A549 (cell line): ENCODE measurements at regions not wholly inside any gene's neighbourhood (a gene's known extent, or its start where the extent isn't known, plus 50 kb on each side); places are given as distances from the start of the nearest gene placed in this dataset.

Source experiments
- CBX2 ChIP-seq: fragments of 200-600 bp; sonication (generic); IDR thresholded peaks from 2 replicates; pipeline ENCODE4 v1.6.1; 2016; ENCODE audit warnings: low read depth, mild to moderate bottlenecking, borderline replicate concordance
- GATA3 ChIP-seq: IDR thresholded peaks from 2 replicates; pipeline ENCODE4 v1.6.1; 2012; ENCODE audit warnings: borderline replicate concordance
- KDM5A ChIP-seq: fragments of 200-600 bp; sonication (generic); IDR thresholded peaks from 2 replicates; pipeline ENCODE4 v1.6.1; 2016; ENCODE audit warnings: antibody characterized with exemption, mild to moderate bottlenecking
- TF ChIP-seq, protein P1 (sequence below): fragments of >200 bp; sonication (Bioruptor Twin); formaldehyde crosslinking; IDR thresholded peaks from 3 replicates; pipeline ENCODE4 v1.5.1; 2016
- TF ChIP-seq, protein P2 (sequence below): fragments of 200-600 bp; sonication (generic); IDR thresholded peaks from 2 replicates; pipeline ENCODE4 v1.6.1; 2016; ENCODE audit warnings: antibody characterized with exemption, mild to moderate bottlenecking, moderate library complexity
- TF ChIP-seq, protein P3 (sequence below): IDR thresholded peaks from 2 replicates; pipeline ENCODE4 v1.6.1; 2012

DNA sequence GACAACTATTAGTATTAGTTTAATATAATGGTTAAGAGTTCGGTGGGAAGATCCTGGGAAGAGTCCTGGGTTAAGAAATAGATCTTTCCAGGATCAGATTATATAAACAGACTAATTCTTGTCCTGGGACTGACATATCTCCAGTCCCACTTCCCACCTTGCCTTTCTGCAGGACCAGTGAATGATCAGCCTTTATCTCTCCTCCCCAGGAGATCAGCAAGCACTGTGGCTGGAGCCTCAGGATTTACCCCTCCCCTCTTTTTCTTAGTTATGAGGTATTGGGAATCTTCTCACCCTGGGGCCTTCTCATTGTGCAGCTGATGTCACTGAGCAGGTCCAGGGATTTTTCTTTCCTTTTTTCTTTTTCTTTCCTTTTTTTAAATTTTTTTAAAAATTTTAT lies 135.7 kb upstream of the UMPS start:
- no peak for TF ChIP-seq GATA3
- TF ChIP-seq, protein P1, sequence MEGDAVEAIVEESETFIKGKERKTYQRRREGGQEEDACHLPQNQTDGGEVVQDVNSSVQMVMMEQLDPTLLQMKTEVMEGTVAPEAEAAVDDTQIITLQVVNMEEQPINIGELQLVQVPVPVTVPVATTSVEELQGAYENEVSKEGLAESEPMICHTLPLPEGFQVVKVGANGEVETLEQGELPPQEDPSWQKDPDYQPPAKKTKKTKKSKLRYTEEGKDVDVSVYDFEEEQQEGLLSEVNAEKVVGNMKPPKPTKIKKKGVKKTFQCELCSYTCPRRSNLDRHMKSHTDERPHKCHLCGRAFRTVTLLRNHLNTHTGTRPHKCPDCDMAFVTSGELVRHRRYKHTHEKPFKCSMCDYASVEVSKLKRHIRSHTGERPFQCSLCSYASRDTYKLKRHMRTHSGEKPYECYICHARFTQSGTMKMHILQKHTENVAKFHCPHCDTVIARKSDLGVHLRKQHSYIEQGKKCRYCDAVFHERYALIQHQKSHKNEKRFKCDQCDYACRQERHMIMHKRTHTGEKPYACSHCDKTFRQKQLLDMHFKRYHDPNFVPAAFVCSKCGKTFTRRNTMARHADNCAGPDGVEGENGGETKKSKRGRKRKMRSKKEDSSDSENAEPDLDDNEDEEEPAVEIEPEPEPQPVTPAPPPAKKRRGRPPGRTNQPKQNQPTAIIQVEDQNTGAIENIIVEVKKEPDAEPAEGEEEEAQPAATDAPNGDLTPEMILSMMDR = no peak
- TF ChIP-seq, protein P2, sequence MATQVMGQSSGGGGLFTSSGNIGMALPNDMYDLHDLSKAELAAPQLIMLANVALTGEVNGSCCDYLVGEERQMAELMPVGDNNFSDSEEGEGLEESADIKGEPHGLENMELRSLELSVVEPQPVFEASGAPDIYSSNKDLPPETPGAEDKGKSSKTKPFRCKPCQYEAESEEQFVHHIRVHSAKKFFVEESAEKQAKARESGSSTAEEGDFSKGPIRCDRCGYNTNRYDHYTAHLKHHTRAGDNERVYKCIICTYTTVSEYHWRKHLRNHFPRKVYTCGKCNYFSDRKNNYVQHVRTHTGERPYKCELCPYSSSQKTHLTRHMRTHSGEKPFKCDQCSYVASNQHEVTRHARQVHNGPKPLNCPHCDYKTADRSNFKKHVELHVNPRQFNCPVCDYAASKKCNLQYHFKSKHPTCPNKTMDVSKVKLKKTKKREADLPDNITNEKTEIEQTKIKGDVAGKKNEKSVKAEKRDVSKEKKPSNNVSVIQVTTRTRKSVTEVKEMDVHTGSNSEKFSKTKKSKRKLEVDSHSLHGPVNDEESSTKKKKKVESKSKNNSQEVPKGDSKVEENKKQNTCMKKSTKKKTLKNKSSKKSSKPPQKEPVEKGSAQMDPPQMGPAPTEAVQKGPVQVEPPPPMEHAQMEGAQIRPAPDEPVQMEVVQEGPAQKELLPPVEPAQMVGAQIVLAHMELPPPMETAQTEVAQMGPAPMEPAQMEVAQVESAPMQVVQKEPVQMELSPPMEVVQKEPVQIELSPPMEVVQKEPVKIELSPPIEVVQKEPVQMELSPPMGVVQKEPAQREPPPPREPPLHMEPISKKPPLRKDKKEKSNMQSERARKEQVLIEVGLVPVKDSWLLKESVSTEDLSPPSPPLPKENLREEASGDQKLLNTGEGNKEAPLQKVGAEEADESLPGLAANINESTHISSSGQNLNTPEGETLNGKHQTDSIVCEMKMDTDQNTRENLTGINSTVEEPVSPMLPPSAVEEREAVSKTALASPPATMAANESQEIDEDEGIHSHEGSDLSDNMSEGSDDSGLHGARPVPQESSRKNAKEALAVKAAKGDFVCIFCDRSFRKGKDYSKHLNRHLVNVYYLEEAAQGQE = no peak
- no peak for TF ChIP-seq KDM5A
- no peak for TF ChIP-seq CBX2
- TF ChIP-seq, protein P3, sequence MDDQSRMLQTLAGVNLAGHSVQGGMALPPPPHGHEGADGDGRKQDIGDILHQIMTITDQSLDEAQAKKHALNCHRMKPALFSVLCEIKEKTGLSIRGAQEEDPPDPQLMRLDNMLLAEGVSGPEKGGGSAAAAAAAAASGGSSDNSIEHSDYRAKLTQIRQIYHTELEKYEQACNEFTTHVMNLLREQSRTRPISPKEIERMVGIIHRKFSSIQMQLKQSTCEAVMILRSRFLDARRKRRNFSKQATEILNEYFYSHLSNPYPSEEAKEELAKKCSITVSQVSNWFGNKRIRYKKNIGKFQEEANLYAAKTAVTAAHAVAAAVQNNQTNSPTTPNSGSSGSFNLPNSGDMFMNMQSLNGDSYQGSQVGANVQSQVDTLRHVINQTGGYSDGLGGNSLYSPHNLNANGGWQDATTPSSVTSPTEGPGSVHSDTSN = no peak
